ENCODE measurements at regions not wholly inside any gene's neighbourhood (a gene's known extent, or its start where the extent isn't known, plus 50 kb on each side); places are given as distances from the start of the nearest gene placed in this dataset.
"Not testable (repeated sequence)": the region's sequence is repeated elsewhere in the genome, so short reads cannot be mapped to it uniquely, and the experiment has no call there.

DNA sequence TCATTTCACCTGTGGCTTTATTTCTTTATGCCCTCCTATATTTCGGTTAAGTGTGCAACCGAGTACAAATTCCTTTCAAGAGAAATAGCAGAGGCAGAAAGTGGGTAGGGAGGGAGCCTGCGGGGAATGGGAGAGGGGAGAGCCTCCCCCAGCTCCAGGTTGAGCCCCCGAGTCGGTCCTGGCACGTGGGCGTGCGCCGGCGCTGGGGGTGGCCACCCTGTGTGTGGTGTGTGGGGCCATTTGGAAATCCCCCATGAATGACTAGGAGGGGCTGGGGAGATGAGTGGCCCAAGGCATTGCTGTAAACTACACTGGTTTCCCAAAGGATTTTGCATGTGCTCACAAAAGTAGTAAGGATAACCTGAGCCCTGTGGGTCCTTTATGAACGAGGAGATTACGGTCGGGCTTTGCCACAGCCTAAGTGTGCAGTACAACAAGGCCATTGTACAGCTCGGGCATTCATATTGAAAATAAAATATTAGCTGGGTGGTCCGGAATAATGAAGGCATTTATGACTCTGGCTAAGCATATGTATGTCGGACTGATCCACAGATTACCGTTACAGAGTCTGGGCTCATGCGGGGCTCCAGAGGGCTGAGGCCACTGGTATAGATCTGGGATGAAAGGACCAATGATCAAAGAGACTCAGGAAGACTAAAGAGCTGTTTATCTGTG is 84.5 kb upstream of the RALGAPA2 start:
- DNase-seq (ENCODE audit: low read depth in 2 of 2): no peak

DNA sequence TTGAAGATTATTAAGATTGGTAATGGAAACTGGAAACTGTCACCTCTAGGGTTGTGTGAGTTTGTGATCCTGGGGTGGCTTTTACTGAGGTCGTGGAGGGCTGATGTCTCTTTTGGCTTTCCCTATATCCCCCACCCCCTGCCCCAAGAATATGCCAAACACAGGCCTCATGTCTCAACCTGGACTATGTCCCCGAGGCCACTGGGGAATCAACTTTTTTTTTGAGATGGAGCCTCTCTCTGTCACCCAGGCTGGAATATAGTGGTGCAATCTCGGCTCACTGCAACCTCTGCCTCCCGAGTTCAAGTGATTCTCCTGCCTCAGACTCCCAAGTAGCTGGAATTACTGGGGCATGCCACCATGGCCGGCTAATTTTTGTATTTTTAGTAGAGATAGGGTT is 83.3 kb upstream of the RALGAPA2 start:
- DNase-seq (ENCODE audit: low read depth in 2 of 2): no peak

DNA sequence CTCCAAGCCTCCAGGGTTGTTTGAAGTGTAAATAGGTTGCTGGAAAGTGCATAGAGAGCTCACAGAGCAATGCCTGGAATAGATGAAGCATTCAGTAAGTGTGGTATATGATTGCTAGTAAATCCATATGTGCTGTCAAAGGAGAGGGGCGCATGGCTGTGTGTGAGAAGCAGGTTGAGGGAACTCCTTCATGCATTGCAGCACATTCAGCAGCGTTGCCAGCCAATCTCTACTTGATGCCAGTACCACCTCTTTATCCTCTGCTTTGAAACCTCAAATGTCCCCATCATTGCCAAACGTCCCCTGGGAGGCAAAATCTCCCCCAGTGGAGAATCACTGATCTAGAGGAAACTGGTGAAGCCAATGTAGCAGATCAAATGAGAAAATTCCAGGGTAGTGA is 82.7 kb upstream of the RALGAPA2 start:
- DNase-seq (ENCODE audit: low read depth in 2 of 2): no peak

DNA sequence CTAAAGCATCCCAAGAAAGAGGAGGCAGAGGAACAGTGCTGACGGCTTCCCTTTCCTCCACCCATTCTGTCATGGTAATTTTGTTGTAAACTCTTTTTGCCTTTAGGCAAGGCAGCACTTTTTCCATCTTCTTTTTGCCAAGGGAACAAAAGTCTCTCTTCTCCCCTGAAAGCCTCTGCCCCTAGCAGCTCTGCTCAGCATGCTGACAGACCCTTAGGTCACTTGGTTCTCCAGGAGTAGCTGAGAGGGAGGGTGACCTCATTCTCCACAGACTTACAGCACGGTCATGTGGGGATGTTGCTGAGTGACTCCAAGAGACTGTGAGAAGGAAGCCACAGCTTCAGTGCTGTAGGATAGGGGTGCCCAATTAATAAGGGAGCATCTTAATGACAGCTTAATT is 81.1 kb upstream of the RALGAPA2 start:
- DNase-seq (ENCODE audit: low read depth in 2 of 2): no peak

DNA sequence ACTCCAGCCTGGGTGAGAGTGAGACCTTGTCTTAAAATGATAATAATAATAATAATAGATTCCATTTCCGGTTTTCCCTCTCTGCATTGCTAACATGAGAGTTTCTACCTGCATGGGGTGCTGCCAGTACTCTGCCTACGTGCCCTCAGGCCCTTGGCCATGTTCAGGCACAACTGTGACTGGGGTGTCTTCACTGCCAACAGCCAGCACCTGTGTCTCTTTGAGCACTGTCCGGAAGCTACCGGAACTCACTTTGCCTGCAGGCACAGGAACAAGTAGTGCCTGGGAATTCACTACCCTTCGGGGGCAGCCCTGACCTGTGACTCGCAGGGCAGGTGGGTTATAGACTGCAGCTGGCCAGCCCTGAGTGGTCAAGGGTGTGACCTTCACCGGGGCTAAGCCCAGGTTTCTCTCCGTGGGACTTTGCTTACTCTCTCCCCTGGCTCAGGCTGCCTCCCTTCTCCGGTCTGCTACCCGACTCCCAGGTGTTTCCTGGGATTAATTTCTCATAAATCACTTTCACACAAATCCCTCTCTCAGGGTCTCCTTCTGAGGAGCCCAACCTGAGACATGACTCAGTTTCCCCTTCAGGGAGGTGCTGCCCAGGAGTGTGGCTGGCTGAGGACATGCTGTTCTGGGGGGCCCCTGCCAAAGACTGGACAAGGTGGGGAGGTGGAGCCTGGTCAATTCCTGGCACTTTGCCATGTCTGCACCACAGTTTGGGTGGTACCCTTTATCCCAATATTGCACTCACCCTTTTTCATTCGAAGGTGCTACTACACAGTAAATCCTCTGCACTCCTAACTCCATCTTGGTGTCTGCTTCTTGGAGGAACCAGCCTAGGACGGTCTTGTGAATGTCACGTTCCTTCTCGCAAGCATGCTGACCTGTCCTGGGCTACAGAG is 79.5 kb upstream of the RALGAPA2 start:
- no peak for DNase-seq (ENCODE audit: low read depth in 2 of 2)

DNA sequence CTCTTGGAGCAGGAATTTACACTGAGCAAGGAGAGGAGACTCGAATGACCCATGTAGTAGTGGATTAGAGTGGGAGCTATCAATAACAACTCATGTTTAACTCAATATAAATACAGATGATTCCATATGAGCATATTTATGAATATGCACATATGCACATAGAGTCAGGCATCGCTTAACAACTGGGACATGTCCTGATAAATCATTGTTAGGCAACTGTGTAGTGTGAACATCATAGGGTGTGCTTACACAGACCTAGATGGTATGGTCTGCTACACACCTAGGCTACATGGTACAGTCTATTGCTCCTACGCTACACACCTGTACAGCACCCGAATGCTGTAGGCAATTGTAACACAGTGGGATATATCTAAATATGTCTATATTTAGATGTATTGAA is 75.9 kb upstream of the RALGAPA2 start:
- DNase-seq (ENCODE audit: low read depth in 2 of 2): no peak

DNA sequence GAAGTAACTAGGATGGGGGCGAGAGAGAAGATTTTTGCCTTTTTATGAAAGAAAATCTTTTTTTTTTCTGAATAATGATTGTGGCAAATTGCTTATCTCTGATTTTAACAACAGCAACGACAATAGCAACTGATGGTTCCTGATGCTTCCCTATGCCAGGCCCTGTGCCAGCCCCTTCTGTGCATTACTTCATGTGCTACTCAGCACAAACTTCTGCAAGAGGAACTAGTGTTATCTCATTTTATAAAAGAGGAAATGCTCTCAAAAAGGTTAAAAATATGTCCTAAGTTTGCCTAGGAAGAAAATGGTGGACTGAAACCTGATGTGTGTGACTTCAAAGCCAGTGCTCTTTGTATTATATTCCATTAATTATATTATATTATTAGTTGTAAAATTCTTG is 74.0 kb upstream of the RALGAPA2 start:
- no peak for DNase-seq (ENCODE audit: low read depth in 2 of 2)

DNA sequence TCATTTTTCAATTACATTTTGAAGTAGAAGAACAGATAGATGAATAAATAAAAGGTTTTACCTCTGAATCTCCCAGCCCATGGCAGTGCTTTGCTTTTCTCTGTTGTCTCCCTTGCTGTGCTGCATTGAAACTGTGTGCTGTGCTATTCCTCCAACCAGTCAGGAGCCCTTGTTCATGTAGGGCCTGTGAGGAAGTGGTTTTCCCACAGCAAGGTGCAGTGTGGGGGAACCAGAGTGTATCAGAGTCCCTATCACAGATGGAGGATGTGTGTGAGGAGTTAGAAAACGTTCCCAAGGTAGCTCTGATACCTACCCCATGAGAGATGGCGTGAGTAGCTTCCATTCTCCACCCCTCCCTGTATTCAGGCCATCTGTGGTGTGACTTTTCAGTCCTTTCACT is 72.8 kb upstream of the RALGAPA2 start:
- no peak for DNase-seq (ENCODE audit: low read depth in 2 of 2)

DNA sequence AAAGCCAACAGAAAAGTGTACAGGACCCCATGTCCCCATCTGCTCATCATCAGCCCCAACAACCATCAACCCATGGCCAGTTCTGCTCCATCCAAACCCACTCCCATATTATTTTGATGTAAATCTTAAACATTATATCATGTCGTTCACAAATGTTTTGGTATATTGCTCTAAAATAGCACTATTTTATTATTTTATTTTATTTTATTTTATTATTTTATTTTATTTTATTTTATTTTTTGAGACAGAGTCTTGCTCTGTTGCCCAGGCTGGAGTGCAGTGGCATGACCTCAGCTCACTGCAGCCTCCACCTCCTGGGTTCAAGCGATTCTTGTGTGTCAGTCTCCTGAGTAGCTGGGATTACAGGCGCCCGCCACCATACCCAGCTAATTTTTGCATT is 72.0 kb upstream of the RALGAPA2 start:
- DNase-seq (ENCODE audit: low read depth in 2 of 2): not testable (repeated sequence)

DNA sequence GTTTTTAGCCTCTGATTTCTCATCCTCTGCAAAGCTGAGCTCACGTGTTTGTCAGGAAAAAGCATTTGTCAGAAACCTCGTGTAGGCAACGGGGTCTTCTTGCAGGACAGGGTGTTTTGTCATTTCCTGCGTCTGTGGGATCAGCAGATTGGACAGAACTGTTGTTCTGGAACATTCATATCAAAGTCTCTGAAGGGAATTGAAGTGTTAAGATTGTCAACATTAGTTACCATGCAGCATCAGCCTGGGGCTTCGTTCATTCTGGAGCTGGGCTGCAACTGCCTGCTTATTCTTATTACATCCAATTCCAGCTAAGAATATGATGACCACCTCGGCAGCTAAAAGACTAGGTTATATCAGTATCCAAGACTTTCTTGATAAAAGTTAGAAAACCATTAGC is 71.0 kb upstream of the RALGAPA2 start:
- no peak for DNase-seq (ENCODE audit: low read depth in 2 of 2)

DNA sequence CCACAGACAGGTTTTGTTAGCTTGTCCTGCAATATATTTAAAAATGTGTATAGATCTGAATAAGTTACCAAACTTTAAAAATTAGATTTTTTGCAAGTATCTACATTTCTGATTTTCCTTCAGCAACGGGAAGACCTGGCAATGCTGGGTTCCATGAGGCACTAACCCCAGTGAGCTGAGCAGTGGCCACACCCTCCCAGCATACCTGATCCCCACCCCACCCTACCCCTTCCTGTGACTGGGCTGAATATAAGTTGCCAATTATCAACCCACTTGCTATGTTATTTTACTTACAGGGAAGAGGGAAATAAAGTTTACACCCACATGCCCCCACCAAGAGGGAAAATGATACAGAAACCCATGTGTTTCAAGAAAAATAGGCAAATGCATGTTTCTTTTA is 70.3 kb upstream of the RALGAPA2 start:
- no peak for DNase-seq (ENCODE audit: low read depth in 2 of 2)

DNA sequence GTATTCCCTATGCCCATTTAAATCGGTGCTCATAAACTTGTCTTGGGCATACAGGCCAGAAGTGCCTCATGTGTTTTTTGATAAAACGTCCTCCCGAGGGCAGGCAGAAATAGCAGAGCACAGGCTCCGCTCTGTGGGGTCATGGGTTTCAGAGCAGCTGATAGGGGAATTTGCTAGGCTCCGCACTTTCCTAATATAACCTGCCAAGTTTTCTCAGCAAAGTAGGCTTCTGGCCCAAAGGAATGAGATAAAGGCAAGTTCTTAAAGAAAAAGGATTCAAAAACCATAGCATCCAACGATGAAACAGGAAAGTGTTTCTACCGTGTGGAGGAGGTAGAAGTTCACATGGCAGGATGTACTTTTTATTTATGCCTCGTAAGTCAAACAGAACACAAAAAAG is 69.8 kb upstream of the RALGAPA2 start:
- DNase-seq (ENCODE audit: low read depth in 2 of 2): no peak

DNA sequence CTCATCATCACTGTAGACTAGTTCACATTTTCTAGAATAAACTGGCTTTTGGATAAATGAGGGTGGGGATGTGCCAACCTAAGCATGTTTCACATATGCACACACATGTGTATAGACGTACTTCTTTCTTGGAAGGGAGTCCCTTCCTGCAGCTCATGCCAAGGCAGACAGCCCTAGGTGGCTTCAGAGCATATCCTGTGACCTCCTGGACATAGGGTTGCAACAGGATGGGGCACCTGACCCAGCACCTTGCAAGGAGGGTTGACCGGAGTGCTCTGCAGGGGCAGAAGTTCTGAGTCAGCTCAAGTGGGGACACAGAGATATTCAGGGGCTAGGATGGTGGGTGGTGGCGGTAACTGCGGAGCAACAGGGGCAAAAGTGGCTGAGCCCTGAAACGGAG is 68.6 kb upstream of the RALGAPA2 start:
- no peak for DNase-seq (ENCODE audit: low read depth in 2 of 2)

DNA sequence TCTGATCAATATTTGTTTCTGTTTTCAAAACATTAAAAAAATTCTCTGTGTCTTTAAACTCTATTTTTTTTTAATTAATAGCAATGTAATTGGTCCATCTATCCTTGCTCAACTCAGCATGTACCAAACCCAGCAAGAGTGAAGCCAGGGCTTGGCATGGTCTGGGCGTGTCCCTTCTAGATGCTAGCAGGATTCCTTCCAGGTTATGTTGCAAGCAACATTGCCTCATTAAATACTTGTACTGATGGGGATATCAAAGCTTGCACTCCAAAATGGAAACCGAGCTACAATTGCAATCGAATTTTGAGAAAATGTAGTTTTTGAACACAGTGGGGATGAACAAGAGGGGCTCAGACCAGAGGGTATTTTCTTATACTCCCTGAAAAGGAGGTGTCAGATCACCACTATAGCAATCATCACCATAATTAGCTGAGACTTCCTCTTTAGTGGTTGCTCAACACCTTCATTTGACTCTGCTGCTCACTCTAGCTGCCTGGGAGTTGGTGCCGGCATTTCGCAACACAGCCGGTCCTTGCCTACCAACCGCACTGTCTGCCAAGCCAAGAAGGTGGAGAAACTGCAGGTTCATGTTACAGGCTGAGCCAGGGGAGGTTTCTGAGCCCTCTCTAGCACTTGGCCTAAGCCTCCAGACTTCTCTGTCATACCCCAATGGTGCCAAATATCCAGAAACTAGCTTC is 67.8 kb upstream of the RALGAPA2 start:
- DNase-seq (ENCODE audit: low read depth in 2 of 2): no peak

DNA sequence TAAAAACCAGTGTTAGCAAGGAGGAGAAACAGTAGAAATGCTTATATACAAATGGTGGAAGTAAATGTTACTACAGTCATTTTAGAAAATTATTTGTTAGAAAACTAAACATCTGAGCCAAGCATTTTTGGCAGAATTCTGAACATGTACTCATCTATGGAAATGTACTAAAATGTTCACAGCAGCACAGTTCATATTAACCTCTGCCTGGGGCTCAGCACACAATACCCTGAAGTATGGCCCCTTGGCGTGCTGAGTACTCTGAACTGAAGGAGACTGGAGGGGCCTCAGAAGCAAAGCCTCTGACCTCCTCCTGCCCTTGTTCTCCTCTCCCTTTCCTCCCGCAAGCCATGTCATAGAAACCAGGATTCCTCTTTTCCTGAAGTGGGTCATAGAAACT is 66.2 kb upstream of the RALGAPA2 start:
- no peak for DNase-seq (ENCODE audit: low read depth in 2 of 2)

DNA sequence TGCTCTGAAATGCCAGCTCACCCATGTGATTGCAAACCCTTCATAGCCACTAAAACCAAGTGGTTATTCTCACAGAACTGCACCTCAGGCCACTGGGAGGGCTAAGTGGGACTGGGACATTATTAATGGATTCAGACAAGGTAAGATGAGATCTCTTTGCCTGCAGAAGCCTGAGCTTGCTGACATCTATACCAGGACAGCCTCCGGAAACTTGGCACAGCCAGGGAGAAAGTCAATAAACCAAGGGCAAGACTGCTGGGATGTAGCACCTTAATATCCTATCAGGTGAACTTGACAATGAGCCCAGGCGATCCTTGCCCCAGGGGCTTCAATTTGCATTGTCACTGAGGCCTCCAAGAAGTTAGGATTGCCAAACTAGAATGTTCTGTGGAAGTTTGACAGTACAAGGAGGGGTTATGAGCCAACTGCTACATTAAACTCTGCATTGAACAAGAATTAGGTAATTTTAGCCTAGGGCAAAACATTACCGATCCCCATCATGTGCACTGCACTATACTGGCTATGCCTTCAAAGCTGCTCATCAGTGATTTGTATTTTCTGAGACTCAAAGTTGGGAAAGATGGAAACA is 60.1 kb upstream of the RALGAPA2 start:
- DNase-seq (ENCODE audit: low read depth in 2 of 2): no peak

DNA sequence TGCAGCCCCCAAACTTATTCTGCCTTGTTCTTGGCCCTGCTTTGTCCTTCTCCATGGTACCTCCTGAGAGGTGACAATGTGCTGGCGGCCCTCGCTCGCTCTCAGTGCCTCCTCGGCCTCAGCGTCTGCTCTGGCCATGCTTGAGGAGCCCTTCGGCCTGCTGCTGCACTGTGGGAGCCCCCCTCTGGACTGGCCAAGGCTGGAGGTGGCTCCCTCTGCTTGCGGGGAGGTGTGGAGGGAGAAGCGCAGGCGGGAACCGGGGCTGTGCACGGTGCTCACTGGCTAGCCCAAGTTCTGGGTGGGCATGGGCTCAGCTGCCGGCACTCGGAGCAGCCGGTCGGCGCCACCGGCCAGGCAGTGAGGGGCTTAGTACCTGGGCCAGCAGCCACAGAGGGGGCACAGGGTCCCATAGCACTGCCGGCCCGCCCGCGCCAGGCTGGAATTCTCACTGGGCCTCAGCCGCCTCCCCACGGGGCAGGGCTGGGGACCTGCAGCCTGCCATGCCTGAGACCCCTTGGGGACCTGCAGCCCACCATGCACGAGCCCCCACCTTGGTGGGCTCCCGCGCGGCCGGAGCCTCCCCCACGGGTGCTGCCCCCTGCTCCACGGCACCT is 55.9 kb upstream of the RALGAPA2 start:
- no peak for DNase-seq (ENCODE audit: low read depth in 2 of 2)

DNA sequence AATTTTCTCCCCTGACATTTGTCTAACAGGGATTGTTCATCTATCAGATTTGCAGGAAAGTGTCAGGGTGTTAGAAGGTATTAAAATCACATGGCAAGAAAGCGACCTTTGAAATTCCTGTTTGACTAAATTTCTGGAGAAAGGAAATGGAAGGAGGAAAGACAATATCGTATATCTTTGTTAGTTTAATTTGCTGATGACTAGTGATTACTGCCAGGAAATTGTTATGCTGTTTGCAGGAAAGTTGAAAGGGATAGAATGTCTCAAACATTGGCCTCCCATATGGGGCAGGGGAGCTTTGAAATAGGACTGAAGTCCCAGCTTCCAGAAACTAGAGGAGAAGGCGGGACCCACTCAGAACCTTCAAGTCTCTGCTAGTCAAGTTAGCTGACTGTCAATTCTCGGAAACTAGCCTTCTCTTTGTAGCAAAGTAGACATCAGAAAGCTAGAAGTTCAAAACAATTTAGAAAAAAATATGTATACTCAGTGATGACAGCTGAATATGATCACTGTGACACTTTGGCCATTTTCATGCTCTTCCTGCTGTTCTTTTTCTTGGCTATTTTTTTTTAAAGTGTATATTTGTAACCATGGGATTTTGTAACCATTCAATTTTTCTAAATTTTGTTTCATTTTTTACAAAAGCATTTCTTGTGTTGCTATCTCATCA is 53.4 kb upstream of the RALGAPA2 start:
- DNase-seq (ENCODE audit: low read depth in 2 of 2): no peak

DNA sequence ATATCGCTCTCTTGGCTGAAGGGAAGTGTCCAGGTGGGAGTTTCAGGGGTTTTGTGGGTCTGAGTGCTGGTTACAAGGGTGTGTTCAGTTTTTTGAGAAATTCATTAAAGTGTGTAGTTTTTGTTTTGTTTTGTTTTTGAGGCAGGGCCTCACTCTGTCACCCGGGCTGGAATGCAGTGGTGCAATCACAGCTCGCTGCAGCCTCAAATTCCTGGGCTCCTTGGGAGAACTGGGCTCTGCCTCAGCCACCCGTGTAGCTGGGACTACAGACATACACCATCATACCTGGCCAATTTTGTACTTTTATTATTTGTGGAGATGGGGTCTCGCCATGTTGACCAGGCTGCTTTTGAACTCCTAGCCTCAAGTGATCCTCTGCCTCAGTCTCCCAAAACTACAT is 51.2 kb upstream of the RALGAPA2 start:
- no peak for DNase-seq (ENCODE audit: low read depth in 2 of 2)
